ENCODE measurements at regions not wholly inside any gene's neighbourhood (a gene's known extent, or its start where the extent isn't known, plus 50 kb on each side); places are given as distances from the start of the nearest gene placed in this dataset.

DNA sequence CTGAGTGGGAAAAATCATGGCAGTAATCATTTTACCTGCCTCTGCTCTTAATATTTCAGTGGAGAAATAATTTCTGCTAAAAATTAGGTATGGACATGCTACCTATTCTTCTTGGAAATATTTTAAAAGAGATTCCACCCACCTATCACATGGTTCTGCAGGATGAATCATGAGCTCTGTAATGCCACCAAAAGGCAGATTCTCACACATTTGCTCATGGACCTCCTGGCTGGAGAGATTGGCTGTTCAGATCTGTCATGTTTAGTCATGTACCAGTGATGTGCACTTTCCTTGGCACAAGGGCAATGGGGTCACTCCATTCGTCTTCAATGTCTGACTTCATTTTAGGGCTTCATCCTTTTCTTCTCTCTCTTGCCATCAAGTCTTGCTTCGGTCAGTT, 101.8 kb upstream of the MBNL2 start:
- Histone ChIP-seq H3K9me3 (no peaks in the 10 kb centered on the region), H3K36me3 (no peaks in the 10 kb centered on the region), H3K27me3 (no peaks in the 10 kb centered on the region), H3K4me3 (no peak overlapping the region), H3K4me1 (peaks cover 8 to 57% (median 30%) of the 10 kb centered on the region in 4 donors), H3K27ac (no peak overlapping the region)
- WGBS, 5 donors, result 83 to 95% (median 92%) methylated on average over 2 of the region's 2 CpGs
- intact Hi-C loops (cut with DNase I; ENCODE audit: low total_unique reads), result no loop called here
- no peak for DNase-seq
- TF ChIP-seq POLR2A (IDR thresholded peaks at IDR 0.05) (no peak), EP300 (IDR thresholded peaks at IDR 0.05) (no peak), POLR2AphosphoS5 (IDR thresholded peaks at IDR 0.05) (no peak)
- TF ChIP-seq, protein P1, sequence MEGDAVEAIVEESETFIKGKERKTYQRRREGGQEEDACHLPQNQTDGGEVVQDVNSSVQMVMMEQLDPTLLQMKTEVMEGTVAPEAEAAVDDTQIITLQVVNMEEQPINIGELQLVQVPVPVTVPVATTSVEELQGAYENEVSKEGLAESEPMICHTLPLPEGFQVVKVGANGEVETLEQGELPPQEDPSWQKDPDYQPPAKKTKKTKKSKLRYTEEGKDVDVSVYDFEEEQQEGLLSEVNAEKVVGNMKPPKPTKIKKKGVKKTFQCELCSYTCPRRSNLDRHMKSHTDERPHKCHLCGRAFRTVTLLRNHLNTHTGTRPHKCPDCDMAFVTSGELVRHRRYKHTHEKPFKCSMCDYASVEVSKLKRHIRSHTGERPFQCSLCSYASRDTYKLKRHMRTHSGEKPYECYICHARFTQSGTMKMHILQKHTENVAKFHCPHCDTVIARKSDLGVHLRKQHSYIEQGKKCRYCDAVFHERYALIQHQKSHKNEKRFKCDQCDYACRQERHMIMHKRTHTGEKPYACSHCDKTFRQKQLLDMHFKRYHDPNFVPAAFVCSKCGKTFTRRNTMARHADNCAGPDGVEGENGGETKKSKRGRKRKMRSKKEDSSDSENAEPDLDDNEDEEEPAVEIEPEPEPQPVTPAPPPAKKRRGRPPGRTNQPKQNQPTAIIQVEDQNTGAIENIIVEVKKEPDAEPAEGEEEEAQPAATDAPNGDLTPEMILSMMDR (IDR thresholded peaks at IDR 0.05), result no peak

DNA sequence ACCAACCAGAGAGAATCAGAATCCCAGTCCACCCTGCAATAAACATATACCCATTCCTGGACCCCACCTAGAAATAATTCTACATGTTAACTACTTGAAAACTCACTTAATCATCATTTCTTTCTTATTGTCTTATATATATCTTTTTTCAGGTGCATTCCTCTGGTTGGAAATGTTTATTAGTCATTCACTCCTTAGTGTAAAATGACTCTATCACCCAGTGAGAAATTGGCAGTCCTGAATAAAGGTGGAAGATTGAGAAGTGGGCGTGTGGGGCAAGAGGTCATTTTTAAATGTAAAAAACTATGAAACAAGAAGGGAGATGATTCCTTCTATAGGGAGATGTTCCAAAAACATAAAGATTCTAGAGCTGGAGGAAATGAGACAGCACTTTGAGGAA, 101.2 kb upstream of the MBNL2 start:
- 84 to 98% (median 96%) methylated on average over 1 of the region's 1 CpG for WGBS, 5 donors
- no peak for DNase-seq
- Histone ChIP-seq H3K9me3 (no peaks in the 10 kb centered on the region), H3K4me3 (no peak overlapping the region), H3K27me3 (no peaks in the 10 kb centered on the region), H3K27ac (no peak overlapping the region), H3K36me3 (no peaks in the 10 kb centered on the region), H3K4me1 (peaks cover 8 to 57% (median 30%) of the 10 kb centered on the region in 4 donors)
- intact Hi-C loops (cut with DNase I; ENCODE audit: low total_unique reads), result no loop called here
- no peak for TF ChIP-seq POLR2A (IDR thresholded peaks at IDR 0.05)
- TF ChIP-seq, protein P1 (IDR thresholded peaks at IDR 0.05), result no peak
- no peak for TF ChIP-seq EP300 (IDR thresholded peaks at IDR 0.05)
- no peak for TF ChIP-seq POLR2AphosphoS5 (IDR thresholded peaks at IDR 0.05)

DNA sequence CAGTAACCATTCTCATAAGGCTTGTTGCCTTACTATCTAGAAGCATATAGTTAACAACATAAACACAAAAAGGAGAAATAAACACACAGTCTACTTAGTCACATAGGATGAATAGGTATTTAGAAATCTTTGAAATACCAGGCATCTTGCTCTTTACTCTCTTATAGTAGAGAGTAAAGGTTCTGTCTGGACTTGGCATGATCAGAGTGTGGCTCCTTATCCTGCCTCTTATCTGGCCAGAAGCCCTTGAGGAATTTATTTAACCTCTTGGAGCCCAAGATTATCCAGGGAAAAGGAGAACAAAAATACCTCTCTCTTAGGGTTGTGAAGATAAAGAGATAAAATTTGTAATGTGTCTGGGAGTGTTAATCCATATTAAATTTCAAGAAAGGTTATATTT, 100.2 kb upstream of the MBNL2 start:
- DNase-seq, result no peak
- H3K27ac ChIP-seq, result no peak overlapping the region
- H3K9me3 ChIP-seq, result no peaks in the 10 kb centered on the region
- TF ChIP-seq, protein P1 (IDR thresholded peaks at IDR 0.05), result no peak
- TF ChIP-seq POLR2A (IDR thresholded peaks at IDR 0.05) (no peak), POLR2AphosphoS5 (IDR thresholded peaks at IDR 0.05) (no peak), EP300 (IDR thresholded peaks at IDR 0.05) (no peak)
- H3K27me3 ChIP-seq, result no peaks in the 10 kb centered on the region
- H3K4me1 ChIP-seq, result peaks cover 0 to 54% (median 32%) of the 10 kb centered on the region in 4 donors
- intact Hi-C loops (cut with DNase I; ENCODE audit: low total_unique reads), result no loop called here
- H3K4me3 ChIP-seq, result no peak overlapping the region
- no peaks in the 10 kb centered on the region for H3K36me3 ChIP-seq

DNA sequence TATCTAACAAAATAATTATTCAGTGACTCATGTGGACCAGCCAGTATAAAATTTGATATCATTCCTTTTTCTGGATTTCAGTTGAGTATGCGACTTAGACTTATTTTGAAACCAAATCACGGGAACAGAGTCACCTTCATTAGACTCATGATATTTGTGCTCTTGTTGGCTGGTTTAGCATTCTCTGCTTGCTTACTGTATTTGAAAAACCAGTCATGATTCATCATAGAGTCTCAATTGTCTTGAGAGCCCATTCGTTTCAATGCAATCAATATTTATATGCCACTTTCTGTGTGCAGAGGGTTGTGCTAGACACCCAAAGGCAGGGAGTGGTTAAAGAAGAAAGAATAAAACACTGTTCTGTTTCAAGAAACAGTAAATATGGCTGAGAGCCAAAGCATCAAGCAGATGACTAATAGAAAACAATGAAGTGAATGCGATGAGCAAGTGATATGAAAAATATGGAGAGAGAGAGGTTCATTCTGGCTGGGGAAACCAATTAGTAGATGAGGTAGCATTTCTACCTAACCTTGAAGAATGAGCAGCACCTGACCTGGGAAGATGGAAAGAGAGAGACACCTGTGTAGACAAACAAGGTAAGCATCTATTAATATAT, 99.6 kb upstream of the MBNL2 start:
- H3K4me3 ChIP-seq, result no peak overlapping the region
- H3K36me3 ChIP-seq, result no peaks in the 10 kb centered on the region
- DNase-seq, result no peak
- H3K4me1 ChIP-seq, result peaks cover 0 to 48% (median 30%) of the 10 kb centered on the region in 4 donors
- no peaks in the 10 kb centered on the region for H3K27me3 ChIP-seq
- H3K27ac ChIP-seq, result no peak overlapping the region
- intact Hi-C loops (cut with DNase I; ENCODE audit: low total_unique reads), result no loop called here
- no peaks in the 10 kb centered on the region for H3K9me3 ChIP-seq
- peak in 1 of 3 donors; percentile 34 for TF ChIP-seq POLR2AphosphoS5 (IDR thresholded peaks at IDR 0.05)
- no peak for TF ChIP-seq POLR2A (IDR thresholded peaks at IDR 0.05)
- WGBS, 5 donors, result 40 to 53% (median 45%) methylated on average over 4 of the region's 4 CpGs

DNA sequence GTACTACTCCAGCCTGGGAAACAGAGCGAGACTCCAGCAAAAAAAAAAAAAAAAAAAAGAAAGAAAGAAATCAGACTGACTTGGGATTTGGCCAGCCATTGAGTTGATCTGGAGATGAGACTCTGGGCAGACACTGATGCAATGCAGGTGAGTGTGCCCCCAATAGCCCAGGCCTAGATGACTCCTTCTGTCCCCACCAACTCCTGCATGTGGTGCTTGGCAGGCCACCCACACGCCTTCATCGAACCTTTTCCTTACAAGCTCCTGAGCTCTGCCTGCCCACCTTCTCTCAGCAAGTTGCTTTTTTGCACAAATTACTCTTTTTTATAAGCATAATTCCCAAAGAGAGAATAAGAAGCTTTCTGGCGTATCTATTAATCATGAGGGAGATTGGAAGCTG, 97.9 kb upstream of the MBNL2 start:
- Histone ChIP-seq H3K9me3 (no peaks in the 10 kb centered on the region), H3K27me3 (no peaks in the 10 kb centered on the region), H3K36me3 (no peaks in the 10 kb centered on the region), H3K4me3 (no peak overlapping the region), H3K27ac (peak overlapping the region in 2 of 5 donors; percentile 58 to 81), H3K4me1 (peaks cover 0 to 45% (median 29%) of the 10 kb centered on the region in 4 donors)
- 78 to 95% (median 93%) methylated on average over 4 of the region's 4 CpGs for WGBS, 5 donors
- intact Hi-C loops (cut with DNase I; ENCODE audit: low total_unique reads), result no loop called here
- no peak for DNase-seq
- TF ChIP-seq, protein P1 (IDR thresholded peaks at IDR 0.05), result no peak
- TF ChIP-seq POLR2A (IDR thresholded peaks at IDR 0.05) (no peak), POLR2AphosphoS5 (IDR thresholded peaks at IDR 0.05) (no peak), EP300 (IDR thresholded peaks at IDR 0.05) (no peak)

Data from stomach (tissue), 8 donors.